ENCODE measurements at regions not wholly inside any gene's neighbourhood (a gene's known extent, or its start where the extent isn't known, plus 50 kb on each side); places are given as distances from the start of the nearest gene placed in this dataset.

DNA sequence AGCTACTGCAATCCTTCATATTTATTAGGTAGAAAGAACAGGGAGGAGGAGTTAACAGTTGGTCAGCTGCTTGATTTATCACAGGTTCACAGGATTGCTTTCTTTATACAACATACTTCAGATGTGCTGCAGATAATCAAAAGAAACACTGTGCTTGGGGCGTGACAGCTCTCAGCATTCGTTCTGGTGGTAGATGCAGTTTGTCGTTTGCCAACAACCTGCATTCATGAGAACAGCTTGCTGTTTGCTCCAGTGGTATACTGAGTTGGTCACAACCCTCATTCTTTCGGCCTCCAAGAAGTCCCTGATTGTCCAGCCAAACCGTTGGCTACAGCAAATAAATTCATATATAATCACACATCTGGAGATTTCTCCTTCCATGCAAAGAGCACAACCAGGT lies 120.5 kb downstream of the ZNF280B start:
- TF ChIP-seq, protein P1, sequence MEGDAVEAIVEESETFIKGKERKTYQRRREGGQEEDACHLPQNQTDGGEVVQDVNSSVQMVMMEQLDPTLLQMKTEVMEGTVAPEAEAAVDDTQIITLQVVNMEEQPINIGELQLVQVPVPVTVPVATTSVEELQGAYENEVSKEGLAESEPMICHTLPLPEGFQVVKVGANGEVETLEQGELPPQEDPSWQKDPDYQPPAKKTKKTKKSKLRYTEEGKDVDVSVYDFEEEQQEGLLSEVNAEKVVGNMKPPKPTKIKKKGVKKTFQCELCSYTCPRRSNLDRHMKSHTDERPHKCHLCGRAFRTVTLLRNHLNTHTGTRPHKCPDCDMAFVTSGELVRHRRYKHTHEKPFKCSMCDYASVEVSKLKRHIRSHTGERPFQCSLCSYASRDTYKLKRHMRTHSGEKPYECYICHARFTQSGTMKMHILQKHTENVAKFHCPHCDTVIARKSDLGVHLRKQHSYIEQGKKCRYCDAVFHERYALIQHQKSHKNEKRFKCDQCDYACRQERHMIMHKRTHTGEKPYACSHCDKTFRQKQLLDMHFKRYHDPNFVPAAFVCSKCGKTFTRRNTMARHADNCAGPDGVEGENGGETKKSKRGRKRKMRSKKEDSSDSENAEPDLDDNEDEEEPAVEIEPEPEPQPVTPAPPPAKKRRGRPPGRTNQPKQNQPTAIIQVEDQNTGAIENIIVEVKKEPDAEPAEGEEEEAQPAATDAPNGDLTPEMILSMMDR (IDR thresholded peaks at IDR 0.05; ENCODE audit: low read depth, low read length, missing control alignments), result no peak
- in situ Hi-C loops (cut with HindIII; ENCODE audit: low pct_ligation_motif_present, low sequenced_read_pairs), result no loop called here

DNA sequence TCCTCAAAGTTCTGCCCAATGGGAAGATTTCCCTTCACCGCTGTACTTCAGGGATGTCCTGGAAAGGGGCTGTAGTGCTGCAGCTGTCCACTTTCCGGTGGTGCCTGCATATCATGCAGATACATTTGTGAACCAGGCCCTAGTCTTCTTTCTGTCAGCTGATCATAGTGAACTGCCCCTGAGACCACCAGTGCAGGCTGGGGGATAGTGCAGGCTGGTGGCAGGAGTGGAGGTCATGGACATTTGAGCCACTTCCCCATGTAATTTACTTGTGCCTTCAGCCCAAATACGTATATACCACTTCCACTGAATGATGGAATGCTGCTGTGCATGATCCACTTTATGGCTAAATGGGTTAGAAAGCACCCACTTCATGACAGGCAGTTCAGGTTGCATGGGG lies 120.0 kb downstream of the ZNF280B start:
- no peaks in the 10 kb centered on the region for H3K36me3 ChIP-seq (replicated peaks)
- DNase-seq, result no peak
- H3K4me3 ChIP-seq (ENCODE audit: low read depth, low read length), result no peak overlapping the region
- TF ChIP-seq, protein P1 (IDR thresholded peaks at IDR 0.05; ENCODE audit: low read depth, low read length, missing control alignments), result no peak
- H3K27me3 ChIP-seq (replicated peaks), result peaks cover 7% of the 10 kb centered on the region
- no peak overlapping the region for H3K27ac ChIP-seq
- in situ Hi-C loops (cut with HindIII; ENCODE audit: low pct_ligation_motif_present, low sequenced_read_pairs), result no loop called here

More for the DNA sequence above, 120.5 kb downstream of the ZNF280B start:
- no peak overlapping the region for H3K27ac ChIP-seq
- DNase-seq, result no peak
- peaks cover 7% of the 10 kb centered on the region for H3K27me3 ChIP-seq (replicated peaks)
- H3K4me3 ChIP-seq (ENCODE audit: low read depth, low read length), result no peak overlapping the region
- no peaks in the 10 kb centered on the region for H3K36me3 ChIP-seq (replicated peaks)

DNA sequence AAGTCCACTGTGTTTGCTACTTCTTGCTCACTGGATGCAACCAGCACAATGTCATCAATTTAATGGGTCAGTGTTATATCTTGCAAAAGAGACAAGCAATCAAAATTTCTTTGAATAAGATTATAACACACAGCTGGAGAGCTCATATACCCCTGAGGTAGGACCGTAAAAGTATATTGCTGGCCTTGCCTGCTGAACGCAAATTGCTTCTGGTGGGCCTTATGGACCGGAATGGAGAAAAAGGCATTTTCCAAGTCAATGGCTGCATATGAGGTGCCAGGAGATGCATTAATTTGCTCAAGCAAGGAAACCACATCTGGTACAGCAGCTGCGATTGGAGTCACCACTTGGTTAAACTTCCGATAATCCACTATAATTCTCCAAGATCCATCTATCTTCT lies 119.1 kb downstream of the ZNF280B start:
- no peak for DNase-seq
- Histone ChIP-seq H3K36me3 (replicated peaks) (no peaks in the 10 kb centered on the region), H3K27ac (no peak overlapping the region), H3K27me3 (replicated peaks) (peaks cover under 1% of the 10 kb centered on the region), H3K4me3 (ENCODE audit: low read depth, low read length) (no peak overlapping the region)
- TF ChIP-seq, protein P1 (IDR thresholded peaks at IDR 0.05; ENCODE audit: low read depth, low read length, missing control alignments), result no peak
- in situ Hi-C loops (cut with HindIII; ENCODE audit: low pct_ligation_motif_present, low sequenced_read_pairs), result no loop called here

DNA sequence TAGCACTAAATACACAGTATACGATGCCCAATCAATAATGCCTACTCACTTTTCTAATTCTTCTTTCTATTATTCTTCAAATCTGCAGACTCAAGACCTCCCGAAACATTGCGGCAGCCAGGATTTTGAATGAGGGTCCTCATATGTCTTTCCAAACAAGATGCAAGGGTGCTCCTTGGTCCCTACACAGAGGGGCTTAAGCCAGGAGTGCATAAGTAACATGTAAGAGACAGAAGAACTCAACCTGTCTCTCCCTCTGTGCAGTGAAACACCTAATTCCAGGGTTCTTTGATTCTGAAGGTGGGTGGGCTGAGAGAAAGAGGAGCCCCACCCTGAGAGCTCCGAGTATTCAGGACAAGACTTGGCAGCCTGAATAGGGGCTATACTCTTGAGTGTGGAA lies 117.6 kb downstream of the ZNF280B start:
- no peak overlapping the region for H3K27ac ChIP-seq
- H3K36me3 ChIP-seq (replicated peaks), result no peaks in the 10 kb centered on the region
- H3K27me3 ChIP-seq (replicated peaks), result no peaks in the 10 kb centered on the region
- no peak overlapping the region for H3K4me3 ChIP-seq (ENCODE audit: low read depth, low read length)
- TF ChIP-seq, protein P1 (IDR thresholded peaks at IDR 0.05; ENCODE audit: low read depth, low read length, missing control alignments), result no peak
- DNase-seq, result no peak
- in situ Hi-C loops (cut with HindIII; ENCODE audit: low pct_ligation_motif_present, low sequenced_read_pairs), result no loop called here

DNA sequence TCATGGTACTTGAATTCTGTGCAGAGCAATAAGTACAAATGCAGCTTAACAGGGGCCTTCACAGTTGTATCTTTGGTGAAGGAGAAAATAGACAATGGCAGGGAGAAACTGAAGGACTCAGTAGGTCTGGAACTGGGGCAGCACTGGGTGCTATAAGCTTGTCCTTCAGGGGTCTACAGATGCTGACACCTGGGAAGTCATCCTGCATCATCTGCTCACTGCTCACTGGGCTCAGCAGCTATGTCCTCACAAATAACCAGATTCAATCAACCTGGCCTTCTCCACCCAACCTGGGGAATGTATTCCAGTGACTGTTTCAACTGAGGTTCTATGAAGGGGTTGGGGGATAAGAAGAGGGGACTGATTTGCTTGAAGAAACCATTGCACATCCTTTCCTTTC lies 117.0 kb downstream of the ZNF280B start:
- Histone ChIP-seq H3K27ac (no peak overlapping the region), H3K27me3 (replicated peaks) (peaks cover 2% of the 10 kb centered on the region), H3K36me3 (replicated peaks) (no peaks in the 10 kb centered on the region), H3K4me3 (ENCODE audit: low read depth, low read length) (no peak overlapping the region)
- TF ChIP-seq, protein P1 (IDR thresholded peaks at IDR 0.05; ENCODE audit: low read depth, low read length, missing control alignments), result no peak
- in situ Hi-C loops (cut with HindIII; ENCODE audit: low pct_ligation_motif_present, low sequenced_read_pairs), result no loop called here
- DNase-seq, result no peak

DNA sequence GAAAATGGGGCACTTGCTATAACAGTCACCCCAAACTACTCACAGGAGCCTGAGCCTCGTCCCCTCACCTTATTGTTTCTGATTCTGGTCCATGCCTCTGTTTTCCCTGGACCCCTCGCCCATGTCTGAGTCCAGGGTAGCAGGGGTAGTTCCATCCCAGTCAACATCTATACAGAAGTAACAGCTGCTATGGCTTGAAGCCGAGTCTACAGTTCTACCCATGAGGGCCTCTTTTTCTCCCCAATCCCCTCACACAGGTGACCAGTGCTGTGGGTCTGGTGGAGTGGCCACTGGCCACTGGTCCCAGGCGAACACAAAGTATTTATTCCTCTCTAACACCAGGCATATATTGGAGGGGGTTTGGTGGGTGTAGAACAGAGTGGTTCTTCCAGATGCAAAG lies 116.4 kb downstream of the ZNF280B start:
- in situ Hi-C loops (cut with HindIII; ENCODE audit: low pct_ligation_motif_present, low sequenced_read_pairs), result no loop called here
- TF ChIP-seq, protein P1 (IDR thresholded peaks at IDR 0.05; ENCODE audit: low read depth, low read length, missing control alignments), result no peak
- H3K36me3 ChIP-seq (replicated peaks), result no peaks in the 10 kb centered on the region
- no peak for DNase-seq
- no peak overlapping the region for H3K4me3 ChIP-seq (ENCODE audit: low read depth, low read length)
- peaks cover 2% of the 10 kb centered on the region for H3K27me3 ChIP-seq (replicated peaks)
- H3K27ac ChIP-seq, result no peak overlapping the region
